ENCODE measurements at regions not wholly inside any gene's neighbourhood (a gene's known extent, or its start where the extent isn't known, plus 50 kb on each side); places are given as distances from the start of the nearest gene placed in this dataset.

DNA sequence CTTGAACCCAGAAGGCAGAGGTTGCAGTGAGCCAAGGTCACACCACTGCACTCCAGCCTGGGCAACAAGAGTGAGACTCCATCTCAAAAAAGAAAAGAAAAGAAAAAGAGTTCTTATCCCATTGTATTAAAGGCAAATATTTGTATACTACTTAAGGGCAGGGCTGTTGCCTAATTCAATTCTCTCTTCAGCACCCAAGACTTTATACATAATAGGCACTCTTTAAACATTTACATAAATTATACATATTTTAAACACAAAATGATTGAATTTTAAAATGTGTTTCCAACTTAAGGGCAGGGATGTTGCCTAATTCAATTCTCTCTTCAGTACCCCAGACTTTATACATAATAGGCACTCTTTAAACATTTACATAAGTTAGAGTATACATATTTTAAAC lies 424.3 kb upstream of the ARID1B start:
- DNase-seq (ENCODE audit: low read depth): no peak
- H3K4me3 ChIP-seq (ENCODE audit: low read depth, low read length): no peak overlapping the region
- TF ChIP-seq, protein P1, sequence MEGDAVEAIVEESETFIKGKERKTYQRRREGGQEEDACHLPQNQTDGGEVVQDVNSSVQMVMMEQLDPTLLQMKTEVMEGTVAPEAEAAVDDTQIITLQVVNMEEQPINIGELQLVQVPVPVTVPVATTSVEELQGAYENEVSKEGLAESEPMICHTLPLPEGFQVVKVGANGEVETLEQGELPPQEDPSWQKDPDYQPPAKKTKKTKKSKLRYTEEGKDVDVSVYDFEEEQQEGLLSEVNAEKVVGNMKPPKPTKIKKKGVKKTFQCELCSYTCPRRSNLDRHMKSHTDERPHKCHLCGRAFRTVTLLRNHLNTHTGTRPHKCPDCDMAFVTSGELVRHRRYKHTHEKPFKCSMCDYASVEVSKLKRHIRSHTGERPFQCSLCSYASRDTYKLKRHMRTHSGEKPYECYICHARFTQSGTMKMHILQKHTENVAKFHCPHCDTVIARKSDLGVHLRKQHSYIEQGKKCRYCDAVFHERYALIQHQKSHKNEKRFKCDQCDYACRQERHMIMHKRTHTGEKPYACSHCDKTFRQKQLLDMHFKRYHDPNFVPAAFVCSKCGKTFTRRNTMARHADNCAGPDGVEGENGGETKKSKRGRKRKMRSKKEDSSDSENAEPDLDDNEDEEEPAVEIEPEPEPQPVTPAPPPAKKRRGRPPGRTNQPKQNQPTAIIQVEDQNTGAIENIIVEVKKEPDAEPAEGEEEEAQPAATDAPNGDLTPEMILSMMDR (IDR thresholded peaks at IDR 0.05; ENCODE audit: insufficient read depth, low read depth, low read length, missing control alignments): no peak

DNA sequence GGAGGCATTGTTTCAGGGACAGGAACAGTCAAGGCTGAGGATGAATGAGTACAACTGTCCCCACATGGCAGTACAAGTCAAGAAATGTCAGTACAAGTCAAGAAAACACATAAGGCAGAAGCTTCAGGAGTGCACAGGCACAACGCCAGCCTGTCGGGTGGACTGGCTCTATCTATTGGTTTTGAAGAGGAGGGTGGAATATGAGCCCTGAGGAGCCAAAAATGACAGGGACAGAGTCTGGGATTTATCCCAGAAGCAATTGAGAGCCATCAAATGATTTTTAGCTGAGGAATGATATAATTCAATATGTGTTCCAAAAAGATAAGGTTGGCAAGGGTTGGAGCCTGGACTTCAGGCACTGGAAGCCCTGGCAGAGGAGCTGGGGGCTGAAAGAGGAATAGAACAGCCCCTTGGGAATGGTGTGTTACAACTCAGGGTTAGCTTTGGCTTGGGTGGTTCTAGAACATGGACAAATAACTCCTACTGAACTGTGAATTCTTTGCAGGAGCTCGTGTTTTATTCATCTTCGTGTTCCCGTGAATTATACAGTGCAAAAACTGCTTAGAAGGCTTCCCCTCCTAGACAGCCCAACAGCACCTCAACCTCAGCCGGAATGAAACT lies 425.7 kb upstream of the ARID1B start:
- TF ChIP-seq, protein P1 (IDR thresholded peaks at IDR 0.05; ENCODE audit: insufficient read depth, low read depth, low read length, missing control alignments): no peak
- no peak overlapping the region for H3K4me3 ChIP-seq (ENCODE audit: low read depth, low read length)
- no peak for DNase-seq (ENCODE audit: low read depth)

- H3K4me3 ChIP-seq (ENCODE audit: low read depth, low read length): no peak overlapping the region
- DNase-seq (ENCODE audit: low read depth): no peak
- TF ChIP-seq, protein P1 (IDR thresholded peaks at IDR 0.05; ENCODE audit: insufficient read depth, low read depth, low read length, missing control alignments): no peak
Measured at GRCh38 chr6:156350337-156350736, 426.8 kb upstream of the ARID1B start.

GRCh38 chr6:156348849-156349248 lies 428.3 kb upstream of the ARID1B start:
- no peak for DNase-seq (ENCODE audit: low read depth)
- H3K4me3 ChIP-seq (ENCODE audit: low read depth, low read length): no peak overlapping the region
- TF ChIP-seq, protein P1 (IDR thresholded peaks at IDR 0.05; ENCODE audit: insufficient read depth, low read depth, low read length, missing control alignments): no peak

DNA sequence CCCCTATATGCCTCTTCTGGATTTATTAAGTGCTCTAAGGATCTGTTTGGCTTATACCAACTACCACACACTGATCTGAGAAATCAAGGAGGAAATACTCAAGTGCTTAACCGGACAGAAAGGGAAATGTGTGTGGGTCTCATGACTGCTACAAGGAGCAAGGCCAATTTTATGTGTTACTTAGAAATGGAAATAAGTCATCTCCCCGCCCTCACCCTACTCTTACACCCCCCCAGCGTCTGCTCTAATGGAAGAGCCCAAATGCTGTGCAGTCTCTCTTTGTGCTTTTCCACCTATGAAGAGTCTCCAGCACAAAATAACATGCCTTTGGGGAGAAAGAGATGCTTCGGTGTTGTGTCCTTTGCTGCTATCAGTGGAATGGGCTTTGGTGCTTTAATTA lies 428.8 kb upstream of the ARID1B start:
- H3K4me3 ChIP-seq (ENCODE audit: low read depth, low read length): no peak overlapping the region
- no peak for DNase-seq (ENCODE audit: low read depth)
- TF ChIP-seq, protein P1 (IDR thresholded peaks at IDR 0.05; ENCODE audit: insufficient read depth, low read depth, low read length, missing control alignments): no peak

DNA sequence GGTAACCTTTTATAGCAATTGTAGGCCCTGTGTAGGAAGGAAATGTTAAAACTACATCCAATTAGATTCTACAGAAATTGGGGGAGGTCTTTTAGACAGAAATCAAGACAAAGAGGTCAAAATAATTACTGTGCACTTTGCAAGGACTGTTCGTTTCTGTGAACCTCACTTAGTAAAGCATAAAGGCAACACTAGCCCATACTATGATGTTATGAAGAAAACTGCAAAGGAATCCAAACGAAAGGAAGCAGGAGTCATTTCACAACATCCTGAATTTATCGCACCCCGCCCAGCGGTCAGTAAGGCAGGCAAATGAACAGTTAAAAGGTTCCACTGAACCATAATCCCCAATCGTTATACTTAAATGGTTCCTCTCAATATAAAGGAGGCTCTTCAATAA lies 429.5 kb upstream of the ARID1B start:
- TF ChIP-seq, protein P1 (IDR thresholded peaks at IDR 0.05; ENCODE audit: insufficient read depth, low read depth, low read length, missing control alignments): no peak
- H3K4me3 ChIP-seq (ENCODE audit: low read depth, low read length): no peak overlapping the region
- DNase-seq (ENCODE audit: low read depth): no peak

DNA sequence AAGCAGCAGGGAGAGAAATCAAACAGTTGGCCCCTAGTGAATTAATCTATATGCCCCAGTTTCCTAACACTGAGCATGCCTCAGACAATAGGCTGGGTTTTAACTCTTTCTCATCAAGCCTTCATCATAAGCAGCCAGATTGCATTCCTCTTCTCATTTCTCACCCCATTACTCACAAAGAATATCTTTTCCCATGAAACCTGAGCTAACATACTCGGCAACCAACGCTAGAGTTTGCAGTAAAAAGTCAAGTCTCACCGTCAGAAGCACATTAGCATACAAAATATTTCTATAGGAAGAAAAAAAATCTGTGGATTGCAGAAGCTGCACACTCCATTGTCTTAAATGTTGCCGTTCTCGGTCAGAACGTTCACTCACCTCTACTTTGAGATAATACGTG lies 429.9 kb upstream of the ARID1B start:
- TF ChIP-seq, protein P1 (IDR thresholded peaks at IDR 0.05; ENCODE audit: insufficient read depth, low read depth, low read length, missing control alignments): no peak
- H3K4me3 ChIP-seq (ENCODE audit: low read depth, low read length): no peak overlapping the region
- DNase-seq (ENCODE audit: low read depth): no peak
